ENCODE measurements at regions not wholly inside any gene's neighbourhood (a gene's known extent, or its start where the extent isn't known, plus 50 kb on each side); places are given as distances from the start of the nearest gene placed in this dataset.
"Not testable (repeated sequence)": the region's sequence is repeated elsewhere in the genome, so short reads cannot be mapped to it uniquely, and the experiment has no call there.

DNA sequence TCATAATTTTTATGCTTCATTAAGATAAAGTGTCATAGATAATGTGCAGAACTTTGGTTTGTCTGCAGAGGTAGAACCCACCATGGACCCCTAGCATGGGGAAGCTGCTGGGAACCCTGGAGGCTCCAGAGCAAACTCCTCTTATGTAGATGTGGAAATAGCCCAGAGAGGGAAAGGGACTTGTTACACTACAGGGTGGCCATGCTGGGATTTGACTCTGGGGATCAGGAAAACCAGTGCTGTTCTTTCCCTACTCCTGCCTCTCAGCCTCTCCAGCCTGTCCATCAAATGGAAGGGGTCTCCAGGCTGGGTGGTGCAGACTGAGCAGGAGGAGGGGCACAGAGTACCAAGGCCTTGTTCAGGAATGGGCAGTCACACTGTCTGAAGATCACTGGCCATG lies 54.2 kb downstream of the MSX1 start:
- DNase-seq: no peak

DNA sequence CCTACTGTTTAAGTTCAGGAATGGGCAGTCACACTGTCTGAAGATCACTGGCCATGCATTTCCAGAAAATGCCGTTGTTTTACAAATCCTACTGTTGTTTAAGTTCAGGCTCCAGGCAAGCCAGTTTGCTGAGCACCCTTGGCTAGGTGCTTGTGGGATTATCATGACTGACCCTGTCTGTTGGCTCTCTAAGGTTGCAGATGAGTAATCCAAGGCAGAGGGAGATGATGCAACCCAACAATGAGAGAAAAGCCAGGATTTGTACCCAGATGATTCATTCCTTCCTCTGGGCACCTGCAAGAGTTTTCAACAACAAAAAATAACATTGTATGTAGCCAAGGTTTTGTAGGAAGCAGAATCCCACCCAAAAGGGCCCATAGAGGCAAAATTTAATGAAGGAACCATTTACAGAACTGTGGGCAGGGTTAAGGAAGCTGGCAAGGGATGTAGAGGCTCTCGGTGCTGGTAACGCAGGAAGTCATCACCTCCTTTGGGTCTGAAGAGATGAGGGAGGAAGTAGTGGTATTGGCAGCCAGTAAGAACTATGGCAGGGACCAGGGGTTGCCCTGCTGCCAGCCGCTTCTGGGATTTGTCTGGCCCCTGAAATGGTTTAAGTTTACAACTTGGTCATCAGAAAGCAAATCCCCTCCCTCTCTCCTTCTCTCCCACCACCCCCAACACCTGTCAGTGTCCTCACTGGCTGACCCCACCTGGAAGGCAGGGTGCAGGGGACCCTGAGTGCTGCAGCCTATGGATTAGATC lies 54.8 kb downstream of the MSX1 start:
- DNase-seq: peak in 2 of 3 donors; percentile 7 to 42

DNA sequence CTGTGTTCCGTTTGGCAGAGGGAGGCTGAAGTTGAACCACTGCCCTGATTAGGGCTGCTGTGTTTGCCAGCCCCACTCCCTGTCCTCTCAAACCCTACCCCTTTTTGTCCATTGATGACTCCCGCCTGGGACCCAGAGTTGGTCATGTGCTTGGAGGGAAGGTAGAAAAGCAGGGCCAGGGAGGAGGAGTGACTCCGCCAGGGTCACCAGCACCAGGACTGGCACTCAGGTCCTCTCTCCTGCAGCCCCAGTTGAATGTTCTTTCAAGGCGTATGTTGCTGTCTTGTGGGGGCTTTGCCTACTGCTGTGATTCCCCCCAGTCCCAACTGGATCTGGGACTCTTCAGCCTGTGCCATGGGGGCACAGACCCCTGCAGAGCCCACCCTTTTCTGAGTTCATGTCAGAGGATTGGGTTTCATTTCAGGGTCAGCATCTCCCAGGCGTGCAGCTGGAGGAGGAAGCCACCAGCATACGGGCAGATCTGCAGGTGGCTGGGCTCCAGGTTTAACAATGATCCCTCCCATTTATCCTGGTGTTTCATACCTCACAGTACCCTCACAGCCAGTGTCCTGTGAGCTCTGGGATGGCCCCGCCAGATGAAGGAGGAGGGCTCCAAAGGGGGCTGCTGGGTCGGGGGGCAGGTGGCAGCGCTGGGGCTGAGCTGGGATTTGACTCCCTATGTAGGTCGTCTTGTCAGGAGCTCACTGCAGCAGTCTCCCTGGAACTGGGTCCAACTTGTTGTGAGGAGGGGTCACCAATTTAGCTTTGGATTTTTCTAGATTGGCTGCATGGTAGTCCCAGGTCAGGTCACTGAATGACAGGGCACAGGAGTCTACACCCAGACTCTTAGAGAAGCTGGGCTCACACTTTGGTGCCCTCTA lies 55.7 kb downstream of the MSX1 start:
- no peak for DNase-seq

DNA sequence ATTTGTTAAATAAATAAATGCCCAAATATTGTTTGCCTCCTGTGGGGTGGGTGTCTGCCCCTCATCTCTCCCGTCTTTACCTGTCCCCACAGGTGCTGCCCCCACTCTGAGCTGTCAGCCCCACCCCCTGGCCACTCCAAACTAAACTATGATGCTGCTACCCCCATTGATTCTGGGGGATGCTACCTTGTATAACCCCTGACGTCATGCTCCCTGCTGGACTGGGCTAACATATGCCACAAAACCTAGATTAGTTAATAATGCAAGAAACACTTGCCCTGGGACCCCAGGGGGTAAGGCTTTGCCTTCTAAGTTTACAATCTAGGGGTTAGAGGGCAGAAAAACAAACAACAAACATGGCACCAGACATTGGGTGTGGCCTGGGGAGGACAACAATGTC lies 58.6 kb downstream of the MSX1 start:
- DNase-seq: no peak

DNA sequence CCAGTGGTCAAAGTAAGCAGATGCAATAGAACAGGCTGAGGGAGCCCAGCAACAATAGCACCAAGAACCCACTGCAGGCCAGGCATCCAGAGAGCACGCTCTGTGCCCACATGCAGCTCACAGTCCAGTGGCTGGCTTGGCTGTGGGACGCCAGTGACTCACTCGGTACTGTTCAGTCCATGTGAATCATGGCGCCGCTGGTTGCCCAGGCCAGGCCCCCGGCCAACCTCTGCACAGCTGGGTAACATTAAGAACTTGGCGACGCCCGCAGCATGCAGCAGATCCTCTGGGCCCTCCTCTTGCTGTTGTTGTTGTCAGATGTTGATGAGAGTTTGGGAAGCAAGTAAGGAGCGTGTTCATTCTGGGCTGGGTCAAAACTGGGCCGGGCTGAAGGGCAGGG lies 60.5 kb downstream of the MSX1 start:
- no peak for DNase-seq

DNA sequence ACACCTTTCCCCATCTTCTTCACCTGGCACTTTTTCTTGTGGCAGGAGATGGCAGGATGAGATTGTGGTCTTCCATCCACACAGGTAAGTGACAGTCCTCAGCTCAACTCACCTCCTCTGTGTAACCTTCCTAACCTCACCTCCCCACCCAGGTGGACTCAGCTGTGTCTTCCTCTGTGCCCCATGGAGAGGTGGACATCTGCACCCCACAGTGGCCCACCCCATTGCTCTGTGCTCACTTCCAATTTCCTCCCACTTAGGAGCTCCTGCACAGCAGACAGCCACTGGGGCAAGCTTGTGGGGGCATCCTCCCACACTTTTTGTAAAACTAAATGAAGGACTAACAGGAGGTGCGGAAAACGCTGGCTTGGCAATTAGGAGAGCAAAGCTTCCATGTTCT lies 61.6 kb downstream of the MSX1 start:
- DNase-seq: no peak

DNA sequence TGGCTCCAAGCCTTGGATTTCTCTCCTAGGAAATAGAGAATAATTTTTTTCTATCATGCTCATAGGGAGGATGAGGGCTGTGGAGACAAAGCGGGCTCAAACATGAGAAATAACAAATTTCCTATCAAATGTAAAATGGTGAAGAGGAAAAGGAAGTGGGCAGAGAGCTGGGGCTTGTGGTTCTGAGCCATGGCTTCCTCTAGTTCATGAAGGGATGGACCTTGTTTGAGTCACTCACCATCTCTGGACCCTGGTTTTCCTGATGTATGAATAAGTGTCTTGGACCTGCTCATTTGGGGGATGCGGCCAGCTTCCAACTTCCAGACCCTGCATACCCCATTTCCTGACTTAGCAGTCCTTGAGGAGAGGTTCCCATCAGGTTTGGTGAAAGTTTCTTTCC lies 63.0 kb downstream of the MSX1 start:
- DNase-seq: no peak

DNA sequence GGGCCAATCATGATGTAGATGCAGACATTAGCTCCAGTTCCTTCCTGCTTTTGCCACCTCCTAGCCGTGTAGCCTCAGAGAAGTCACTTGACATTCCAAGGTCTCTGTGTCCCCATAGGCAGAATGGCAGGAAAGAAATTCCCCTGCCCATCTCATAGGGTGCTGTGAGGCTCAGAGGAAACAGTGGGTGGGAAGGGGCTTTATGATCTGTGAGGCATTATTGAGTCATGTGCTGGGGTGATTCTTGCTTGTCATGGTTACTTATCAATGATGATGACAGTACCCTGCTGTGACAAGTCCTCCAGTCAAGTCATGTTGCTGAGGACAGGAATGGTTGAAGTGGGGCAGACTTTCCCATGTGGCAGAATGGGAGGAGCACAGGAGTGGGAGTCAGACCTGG lies 63.7 kb downstream of the MSX1 start:
- no peak for DNase-seq

DNA sequence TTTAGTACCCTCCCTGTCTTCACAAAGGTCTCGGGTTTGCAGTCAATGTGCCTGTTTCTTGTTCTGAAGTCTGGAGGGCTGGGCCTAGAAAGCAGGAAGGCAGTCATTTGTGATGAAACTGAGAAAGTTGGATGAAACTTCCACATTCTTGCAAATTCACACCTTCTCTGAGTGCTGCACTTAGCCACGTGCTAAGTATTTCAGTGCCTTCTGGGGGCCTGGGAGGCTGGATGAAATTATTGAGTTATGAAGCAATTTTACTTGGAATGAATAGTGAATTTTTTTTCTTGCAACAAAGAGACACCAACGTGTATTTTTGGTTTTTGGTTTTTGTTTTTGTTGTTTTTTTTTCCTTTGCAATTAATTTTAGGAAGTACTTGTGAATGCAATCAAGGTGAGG lies 71.2 kb downstream of the MSX1 start:
- DNase-seq: no peak

DNA sequence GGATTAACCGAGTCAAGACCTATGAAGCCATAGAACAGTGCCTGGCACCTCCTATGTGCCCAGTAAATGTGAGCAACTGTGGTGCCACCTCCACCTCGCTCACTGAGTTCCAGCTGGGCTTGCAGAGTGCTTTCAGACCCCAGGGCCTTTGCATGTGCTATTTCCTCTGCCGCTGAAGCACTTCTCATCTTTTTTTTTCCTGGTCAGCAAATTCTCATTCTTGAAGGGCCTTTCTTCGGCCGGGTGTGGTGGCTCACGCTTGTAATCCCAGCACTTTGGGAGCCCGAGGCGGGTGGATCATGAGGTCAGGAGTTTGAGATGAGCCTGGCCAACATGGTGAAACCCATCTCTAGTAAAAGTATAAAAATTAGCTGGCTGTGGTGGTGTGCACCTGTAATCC lies 76.5 kb downstream of the MSX1 start:
- DNase-seq: no peak

DNA sequence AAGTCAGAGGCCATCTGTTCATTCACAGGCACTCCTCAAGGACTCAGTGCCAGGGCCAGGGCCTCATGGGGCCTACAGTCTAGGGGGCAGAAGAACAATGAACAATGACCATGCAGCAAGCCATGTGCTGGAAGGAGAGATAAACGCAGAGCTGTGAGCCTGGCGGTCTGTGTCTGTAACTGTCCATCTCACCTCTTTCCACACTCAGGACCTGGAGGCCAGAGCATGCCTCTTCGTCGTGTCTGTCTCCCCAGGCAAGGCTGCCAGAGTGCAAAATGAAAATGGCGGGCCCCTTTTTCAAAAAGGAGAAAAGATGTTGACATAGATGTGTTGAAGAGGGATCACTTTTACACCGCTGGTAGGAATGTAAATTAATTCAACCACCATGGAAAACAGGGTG lies 78.5 kb downstream of the MSX1 start:
- no peak for DNase-seq

DNA sequence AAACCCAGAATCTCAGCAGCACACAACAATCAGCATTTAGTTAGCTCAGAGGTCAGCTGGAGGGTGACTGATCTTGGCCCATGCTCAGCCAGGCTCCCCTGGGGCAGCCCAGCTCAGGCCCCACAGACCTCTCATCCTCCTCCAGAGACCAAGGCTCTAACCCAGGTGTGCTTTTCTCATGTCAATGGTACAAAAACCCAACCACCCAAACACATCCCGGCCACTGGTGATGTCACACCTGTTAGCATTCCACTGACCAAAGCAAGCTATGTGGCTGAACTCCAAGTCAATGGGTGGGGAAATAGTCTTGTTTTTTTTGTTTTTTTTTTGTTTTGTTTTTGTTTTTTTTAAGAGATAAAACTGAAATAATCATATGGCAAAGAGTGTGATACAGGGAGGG lies 77.5 kb downstream of the CYTL1 start:
- no peak for DNase-seq

DNA sequence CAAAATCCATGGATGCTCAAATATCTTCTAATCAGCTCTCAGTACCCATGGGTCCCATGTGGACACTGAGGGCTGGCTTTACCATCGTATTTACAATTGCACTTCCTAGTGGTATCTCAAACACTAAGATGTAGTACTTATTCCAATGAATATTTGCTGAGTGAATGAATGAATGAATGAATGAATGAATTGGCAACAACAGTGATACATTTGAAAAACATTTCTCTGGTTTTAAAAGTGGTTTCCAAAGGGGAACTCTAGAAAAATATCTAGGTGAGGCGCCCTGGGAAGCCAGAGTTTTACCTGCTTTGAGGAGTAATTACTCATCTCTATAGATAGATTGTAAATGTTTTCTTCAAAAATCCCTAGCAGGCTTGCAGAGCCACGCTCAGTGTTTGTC lies 76.6 kb downstream of the CYTL1 start:
- DNase-seq: no peak

DNA sequence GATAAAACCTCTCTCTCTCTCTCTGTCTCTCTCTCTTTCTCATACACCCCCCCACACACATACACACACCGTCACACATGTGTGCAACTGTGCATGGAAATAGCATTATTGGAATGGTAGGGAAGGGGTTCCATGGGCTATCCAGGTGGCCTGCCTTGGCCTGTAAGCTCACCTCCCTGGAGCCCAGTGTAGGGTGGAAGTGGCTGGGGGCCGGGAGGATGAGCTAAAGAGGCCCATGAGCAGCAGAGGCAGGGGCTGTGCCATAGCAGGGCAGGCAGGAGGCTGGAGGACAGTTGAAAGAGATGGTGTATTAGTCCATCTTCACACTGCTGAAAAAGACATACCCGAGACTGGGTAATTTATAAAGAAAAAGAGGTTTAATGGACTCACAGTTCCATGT lies 74.2 kb downstream of the CYTL1 start:
- no peak for DNase-seq

DNA sequence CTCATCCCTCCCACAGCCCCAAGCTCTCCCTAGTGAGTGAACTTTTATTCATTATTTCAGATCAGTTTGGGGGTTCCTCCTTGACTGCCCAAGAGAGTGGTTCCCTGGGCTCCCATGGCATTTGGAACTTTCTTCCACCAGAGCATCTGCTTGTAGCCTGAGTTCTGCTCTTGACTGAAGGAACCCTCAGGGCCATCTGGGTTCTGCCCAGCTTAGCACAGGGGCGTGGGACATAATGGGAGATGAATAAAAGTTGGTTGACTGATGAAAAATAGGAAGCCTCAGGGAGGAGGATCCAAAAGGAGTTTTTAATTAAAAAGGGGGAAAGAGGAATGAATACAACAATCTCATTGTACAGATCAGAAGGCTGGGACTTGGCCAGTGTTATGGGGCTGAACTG lies 73.4 kb downstream of the CYTL1 start:
- DNase-seq: no peak

DNA sequence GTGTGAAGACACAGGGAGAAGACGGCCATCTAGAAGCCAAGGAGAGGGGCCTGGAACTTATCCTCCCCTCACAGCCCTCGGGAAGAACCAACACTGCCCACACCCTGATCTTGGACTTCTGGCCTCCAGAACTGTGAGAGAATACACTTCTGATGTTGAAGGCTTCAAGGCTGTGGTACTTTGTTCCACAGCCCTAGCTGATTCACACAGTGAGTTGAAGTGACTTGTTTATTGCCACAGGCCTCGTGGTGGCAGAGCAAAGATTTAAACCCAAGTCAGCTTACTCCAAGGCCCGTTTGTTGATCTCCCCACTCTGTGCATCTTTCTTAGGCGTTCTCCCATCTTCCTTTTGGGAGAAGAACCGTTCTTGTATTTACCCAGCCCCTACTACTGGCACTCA lies 72.8 kb downstream of the CYTL1 start:
- DNase-seq: no peak

DNA sequence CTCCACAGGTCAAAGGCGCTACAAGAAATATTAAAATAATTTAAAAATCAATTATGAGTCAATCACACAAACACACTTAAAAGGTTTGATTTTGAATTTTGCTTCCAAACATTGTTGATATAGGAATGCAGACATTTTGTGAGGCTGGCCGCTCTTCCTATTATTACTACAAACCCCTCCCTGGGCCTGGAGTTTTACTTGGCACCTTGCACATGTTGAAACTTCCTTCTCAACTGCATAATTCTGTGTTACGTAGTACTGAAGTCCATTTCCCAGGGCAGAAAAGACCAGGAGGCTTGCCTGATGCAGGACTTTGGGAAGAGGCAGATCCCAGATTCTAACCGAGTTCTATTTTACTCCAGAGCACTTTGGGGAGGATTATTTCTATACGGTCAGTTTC lies 71.5 kb downstream of the CYTL1 start:
- no peak for DNase-seq

DNA sequence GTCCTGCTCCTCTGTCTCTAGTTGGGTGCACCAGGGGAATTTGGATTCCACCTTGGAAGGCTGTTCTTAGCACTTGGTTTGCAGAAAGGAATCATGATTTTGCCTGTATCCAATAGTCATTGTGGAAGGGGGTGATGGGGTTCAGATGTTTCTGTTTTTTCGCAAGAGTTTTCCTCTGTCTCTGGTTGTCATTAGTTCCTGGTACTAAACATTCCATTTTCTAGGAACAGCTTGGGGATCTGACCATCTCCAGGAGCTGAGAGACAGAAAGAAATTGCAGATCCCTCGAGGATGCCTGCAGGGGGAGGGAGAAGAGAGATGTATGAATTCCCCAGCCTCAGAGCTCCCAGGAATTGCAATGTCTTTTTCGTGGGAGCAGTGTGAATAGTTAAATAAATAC lies 70.9 kb downstream of the CYTL1 start:
- no peak for DNase-seq

DNA sequence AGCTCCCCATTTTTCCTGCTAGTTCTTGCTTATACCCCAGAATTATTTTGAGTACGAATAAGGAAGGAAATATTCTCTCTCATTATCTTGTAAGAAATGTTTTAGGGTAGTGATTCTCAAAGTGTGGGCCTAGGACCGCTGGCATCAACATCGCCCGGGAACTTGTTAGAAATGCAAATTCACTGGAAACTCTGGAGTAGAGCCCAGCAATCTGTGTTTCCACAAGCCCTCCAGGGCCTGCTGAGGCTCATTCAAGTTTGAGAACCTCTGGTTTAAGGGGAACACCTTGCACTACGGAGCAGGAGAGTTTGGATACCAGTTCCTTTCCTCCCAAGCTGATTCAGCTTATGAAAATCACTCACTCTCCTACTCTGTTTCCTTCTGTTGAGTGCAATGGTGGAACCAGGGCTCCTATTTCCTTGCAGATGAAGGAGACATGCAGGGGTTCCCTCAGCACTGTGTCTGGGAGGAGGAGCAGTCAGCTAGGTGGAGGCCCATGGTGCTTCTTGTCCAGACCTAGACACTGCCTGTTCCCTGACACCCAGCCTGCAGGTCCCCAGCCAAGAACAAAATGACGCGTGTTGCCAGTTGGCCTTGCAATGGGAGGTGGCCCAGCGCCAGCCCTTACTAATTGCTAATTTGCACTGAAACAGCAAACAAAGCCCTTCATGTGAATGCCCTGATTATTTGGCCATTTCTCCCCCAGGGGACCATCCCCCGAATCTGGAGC lies 68.5 kb downstream of the CYTL1 start:
- DNase-seq: no peak

DNA sequence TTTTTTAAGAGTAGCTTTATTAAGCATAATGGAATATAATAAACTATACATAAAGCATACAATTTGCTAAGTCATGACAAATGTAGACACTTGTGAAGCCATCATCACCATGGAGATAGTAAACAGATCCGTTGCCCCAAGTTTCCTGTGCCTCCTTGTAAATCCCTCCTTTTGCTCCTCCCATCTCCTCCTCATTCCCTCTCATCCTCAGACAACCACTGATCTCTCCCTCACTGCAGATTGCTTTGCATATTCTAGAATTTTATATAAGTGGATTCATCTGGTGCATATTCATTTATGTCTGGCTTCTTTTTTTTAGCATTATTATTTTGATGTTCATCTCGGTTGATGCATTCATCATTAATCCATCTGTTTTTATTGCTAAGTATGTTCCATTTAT lies 67.0 kb downstream of the CYTL1 start:
- DNase-seq: no peak

DNA sequence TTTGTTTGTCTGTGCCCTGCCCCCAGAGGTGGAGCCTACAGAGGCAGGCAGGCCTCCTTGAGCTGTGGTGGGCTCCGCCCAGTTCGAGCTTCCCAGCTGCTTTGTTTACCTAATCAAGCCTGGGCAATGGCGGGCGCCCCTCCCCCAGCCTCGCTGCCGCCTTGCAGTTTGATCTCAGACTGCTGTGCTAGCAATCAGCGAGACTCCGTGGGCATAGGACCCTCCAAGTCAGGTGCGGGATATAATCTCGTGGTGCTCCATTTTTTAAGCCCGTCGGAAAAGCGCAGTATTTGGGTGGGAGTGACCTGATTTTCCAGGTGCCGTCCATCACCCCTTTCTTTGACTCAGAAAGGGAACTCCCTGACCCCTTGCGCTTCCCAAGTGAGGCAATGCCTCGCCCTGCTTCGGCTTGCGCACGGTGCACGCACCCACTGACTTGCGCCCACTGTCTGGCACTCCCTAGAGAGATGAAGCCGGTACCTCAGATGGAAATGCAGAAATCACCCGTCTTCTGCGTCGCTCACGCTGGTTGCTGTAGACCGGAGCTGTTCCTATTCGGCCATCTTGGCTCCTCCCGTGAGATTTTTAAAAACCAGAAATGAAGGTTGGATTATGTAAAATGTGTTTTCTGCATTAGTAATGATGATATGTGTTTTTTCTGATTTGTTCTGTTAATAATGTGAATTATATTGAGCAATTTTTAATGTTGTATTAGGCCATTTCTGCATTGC lies 59.7 kb downstream of the CYTL1 start:
- not testable (repeated sequence) for DNase-seq

DNA sequence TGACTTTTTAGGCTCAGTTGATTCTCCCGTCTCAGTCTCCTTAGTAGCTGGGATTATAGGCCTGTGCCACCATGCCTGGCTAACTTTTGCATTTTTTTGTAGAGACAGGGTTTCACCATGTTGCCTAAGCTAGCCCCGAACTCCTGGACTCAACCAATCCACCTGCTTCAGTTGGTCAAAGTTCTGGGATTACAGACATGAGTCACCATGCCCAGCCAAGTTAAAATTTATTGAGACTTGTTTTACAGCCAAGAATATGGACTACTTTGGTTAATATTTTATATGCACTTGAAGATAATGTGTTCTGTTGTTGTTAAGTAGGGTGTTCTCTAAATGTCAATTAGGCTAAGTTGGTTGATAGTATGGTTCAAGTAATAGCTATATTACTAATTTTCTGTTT lies 58.7 kb downstream of the CYTL1 start:
- DNase-seq: no peak
